Kidney (tissue), 13 donors: ENCODE measurements at regions not wholly inside any gene's neighbourhood (a gene's known extent, or its start where the extent isn't known, plus 50 kb on each side); places are given as distances from the start of the nearest gene placed in this dataset.
"Not testable (repeated sequence)": the region's sequence is repeated elsewhere in the genome, so short reads cannot be mapped to it uniquely, and the experiment has no call there.

Experiments
- DNase-seq, 5 donors: peaks; one replicate each; pipeline ENCODE4 v3.0.0-alpha.2; 2013 to 2020
- FAIRE-seq: peaks from 2 replicates; lab custom pipeline; 2012; peaks lifted over from hg19 to GRCh38; lab: Jason Lieb, UNC
- H3K27ac ChIP-seq, 2 donors: one replicate each; pipeline ENCODE4 v1.7.0; 2013; ENCODE audit warnings: low read depth in 2 of 2, low read length in 2 of 2, inconsistent platforms in 1 of 2
- H3K27me3 ChIP-seq: one replicate; pipeline ENCODE4 v1.7.1; 2013; ENCODE audit warnings: low read length, inconsistent platforms; ENCODE audit not compliant: control insufficient read depth, insufficient read depth
- H3K36me3 ChIP-seq, 3 donors: one replicate each; pipeline versions ENCODE4 v1.7.0 to v1.7.1; 2013; ENCODE audit warnings: low read length in 3 of 3, control low read depth in 1 of 3, inconsistent platforms in 1 of 3; ENCODE audit not compliant: insufficient read depth in 3 of 3, control insufficient read depth in 2 of 3
- H3K4me1 ChIP-seq, 3 donors: one replicate each; pipeline versions ENCODE4 v1.7.0 to v1.7.1; 2013; ENCODE audit warnings: low read length in 3 of 3, inconsistent platforms in 1 of 3, low read depth in 1 of 3; ENCODE audit not compliant: control insufficient read depth in 2 of 3, insufficient read depth in 2 of 3
- H3K4me3 ChIP-seq, 3 donors: one replicate each; pipeline versions ENCODE4 v1.7.0 to v1.8.1; 2013; ENCODE audit warnings: low read length in 3 of 3, control low read depth in 1 of 3, inconsistent platforms in 1 of 3
- H3K9ac ChIP-seq, 3 donors: one replicate each; pipeline versions ENCODE4 v1.7.0 to v1.7.1; 2013; ENCODE audit warnings: low read length in 3 of 3, control low read depth in 1 of 3, inconsistent platforms in 1 of 3
- H3K9me3 ChIP-seq, 3 donors: one replicate each; pipeline versions ENCODE4 v1.7.0 to v1.7.1; 2013; ENCODE audit warnings: low read length in 3 of 3, control low read depth in 1 of 3, inconsistent platforms in 1 of 3; ENCODE audit not compliant: control insufficient read depth in 2 of 3, insufficient read depth in 1 of 3
- intact Hi-C: fragments of 100-400 bp; cut with DNase I; formaldehyde crosslinking; loops from one replicate; pipeline ENCODE4 v1.11.1; 2022
- TF ChIP-seq, protein P1 (sequence below): IDR thresholded peaks from 3 replicates; pipeline ENCODE4 v1.5.1; 2012; ENCODE audit warnings: mild to moderate bottlenecking, moderate library complexity, borderline replicate concordance; ENCODE audit not compliant: insufficient read depth; ENCODE audit errors: extremely low read depth
- donor health status: control.
- donor health status: control.
- donor health status: control.
- donor health status: control.
- donor health status: control.
- donor health status: DM: yes; HTN: yes; CAD: no.
- donor health status: Normal renal cell carcinoma (clear cell type).

- peaks cover 0 to 5% (median 4%) of the 10 kb centered on the region in 3 donors for H3K9me3 ChIP-seq
- DNase-seq (peak in 1 of 5 donors; percentile 54), FAIRE-seq (no peak)
- no peaks in the 10 kb centered on the region for H3K36me3 ChIP-seq
- TF ChIP-seq, protein P1, sequence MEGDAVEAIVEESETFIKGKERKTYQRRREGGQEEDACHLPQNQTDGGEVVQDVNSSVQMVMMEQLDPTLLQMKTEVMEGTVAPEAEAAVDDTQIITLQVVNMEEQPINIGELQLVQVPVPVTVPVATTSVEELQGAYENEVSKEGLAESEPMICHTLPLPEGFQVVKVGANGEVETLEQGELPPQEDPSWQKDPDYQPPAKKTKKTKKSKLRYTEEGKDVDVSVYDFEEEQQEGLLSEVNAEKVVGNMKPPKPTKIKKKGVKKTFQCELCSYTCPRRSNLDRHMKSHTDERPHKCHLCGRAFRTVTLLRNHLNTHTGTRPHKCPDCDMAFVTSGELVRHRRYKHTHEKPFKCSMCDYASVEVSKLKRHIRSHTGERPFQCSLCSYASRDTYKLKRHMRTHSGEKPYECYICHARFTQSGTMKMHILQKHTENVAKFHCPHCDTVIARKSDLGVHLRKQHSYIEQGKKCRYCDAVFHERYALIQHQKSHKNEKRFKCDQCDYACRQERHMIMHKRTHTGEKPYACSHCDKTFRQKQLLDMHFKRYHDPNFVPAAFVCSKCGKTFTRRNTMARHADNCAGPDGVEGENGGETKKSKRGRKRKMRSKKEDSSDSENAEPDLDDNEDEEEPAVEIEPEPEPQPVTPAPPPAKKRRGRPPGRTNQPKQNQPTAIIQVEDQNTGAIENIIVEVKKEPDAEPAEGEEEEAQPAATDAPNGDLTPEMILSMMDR = no peak
- H3K27me3 ChIP-seq = no peaks in the 10 kb centered on the region
- H3K27ac ChIP-seq = no peak overlapping the region
- H3K4me1 ChIP-seq = no peaks in the 10 kb centered on the region
- H3K4me3 ChIP-seq = no peak overlapping the region
- H3K9ac ChIP-seq = no peak overlapping the region
- intact Hi-C loops = no loop called here
Measured at GRCh38 chr20:29086938-29087337, 2170.5 kb upstream of the DEFB115 start.

- H3K27me3 ChIP-seq, H3K27ac ChIP-seq, H3K4me3 ChIP-seq, H3K36me3 ChIP-seq, H3K9ac ChIP-seq, intact Hi-C loops, FAIRE-seq, H3K4me1 ChIP-seq, DNase-seq, H3K9me3 ChIP-seq: not testable (repeated sequence)
Measured at GRCh38 chr20:29087887-29088286, 2169.6 kb upstream of the DEFB115 start.

- intact Hi-C loops, H3K27ac ChIP-seq, FAIRE-seq: not testable (repeated sequence)
Measured at GRCh38 chr20:29088472-29088871, 2169.0 kb upstream of the DEFB115 start.

DNA sequence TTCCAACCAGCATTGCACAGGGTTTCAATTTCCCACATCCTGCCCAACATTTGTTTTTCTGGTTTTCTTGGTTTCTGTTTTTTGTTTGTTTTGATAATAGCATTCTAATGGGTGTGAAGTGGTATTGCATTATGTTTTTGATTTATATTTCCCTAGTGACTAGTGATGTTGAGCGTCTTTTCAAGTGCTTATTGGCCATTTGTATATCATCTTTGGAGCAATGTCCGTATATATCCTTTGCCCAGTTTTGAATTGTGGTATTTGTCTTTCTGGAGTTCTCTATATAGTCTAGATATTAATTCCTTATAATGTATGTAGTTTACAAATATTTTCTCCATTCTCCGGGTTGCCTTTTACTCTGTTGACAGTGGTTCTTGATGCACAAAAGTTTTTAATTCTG is 2168.1 kb upstream of the DEFB115 start:
- FAIRE-seq, H3K4me3 ChIP-seq, H3K27me3 ChIP-seq, H3K9me3 ChIP-seq, H3K9ac ChIP-seq, H3K36me3 ChIP-seq, intact Hi-C loops, H3K27ac ChIP-seq, H3K4me1 ChIP-seq, DNase-seq: not testable (repeated sequence)

More at GRCh38 chr20:29088472-29088871, 2169.0 kb upstream of the DEFB115 start:
- not testable (repeated sequence) for H3K36me3 ChIP-seq, H3K27me3 ChIP-seq, H3K4me1 ChIP-seq, DNase-seq, H3K9me3 ChIP-seq, H3K4me3 ChIP-seq, H3K9ac ChIP-seq

DNA sequence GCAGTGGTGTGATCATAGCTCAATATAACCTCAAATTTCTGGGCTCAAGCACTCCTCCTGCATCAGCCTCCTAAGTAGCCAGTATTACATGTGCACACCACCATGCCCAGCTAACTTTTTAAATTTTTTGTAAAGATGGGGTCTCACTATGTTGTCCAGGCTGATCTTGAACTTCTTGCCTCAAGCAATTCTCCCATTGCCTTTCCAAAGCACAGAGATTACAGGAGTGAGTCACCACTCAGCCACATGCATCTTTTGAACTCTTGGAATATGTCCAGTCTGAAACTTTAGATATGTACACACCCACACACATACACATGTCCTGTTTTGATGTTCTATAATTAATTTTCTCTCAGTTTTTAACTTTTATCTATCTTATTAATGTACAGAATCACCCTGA is 2163.5 kb upstream of the DEFB115 start:
- H3K4me3 ChIP-seq, intact Hi-C loops, H3K9me3 ChIP-seq, H3K27ac ChIP-seq, DNase-seq, H3K4me1 ChIP-seq, H3K9ac ChIP-seq, FAIRE-seq, H3K27me3 ChIP-seq, H3K36me3 ChIP-seq: not testable (repeated sequence)

GRCh38 chr20:29096695-29097094 is 2160.8 kb upstream of the DEFB115 start:
- H3K4me3 ChIP-seq, H3K9me3 ChIP-seq, H3K27me3 ChIP-seq, intact Hi-C loops, H3K27ac ChIP-seq, FAIRE-seq, H3K9ac ChIP-seq, H3K4me1 ChIP-seq, DNase-seq, H3K36me3 ChIP-seq: not testable (repeated sequence)

DNA sequence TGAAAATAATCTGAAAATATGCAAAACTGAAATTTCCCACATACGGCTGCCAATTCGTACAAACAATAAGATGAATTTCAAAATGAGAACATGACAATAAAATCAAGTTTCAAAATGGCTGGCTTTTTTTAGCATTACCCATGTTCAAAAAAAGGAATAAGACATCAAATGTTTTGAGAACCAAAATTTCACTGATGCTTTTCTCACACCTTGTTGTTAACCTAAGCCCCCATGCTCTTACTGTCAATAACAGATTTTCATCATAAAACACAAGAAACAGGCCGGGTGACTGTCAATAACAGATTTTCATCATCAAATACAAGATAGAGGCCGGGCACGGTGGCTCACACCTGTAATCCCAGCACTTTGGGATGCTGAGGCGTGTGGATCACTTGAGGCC is 2149.6 kb upstream of the DEFB115 start:
- intact Hi-C loops, H3K9me3 ChIP-seq, DNase-seq, H3K27ac ChIP-seq, H3K27me3 ChIP-seq, FAIRE-seq, H3K9ac ChIP-seq, H3K4me3 ChIP-seq, H3K36me3 ChIP-seq, H3K4me1 ChIP-seq: not testable (repeated sequence)

GRCh38 chr20:29109386-29109785 is 2148.1 kb upstream of the DEFB115 start:
- FAIRE-seq, H3K4me1 ChIP-seq, H3K9ac ChIP-seq, H3K9me3 ChIP-seq, intact Hi-C loops, H3K27ac ChIP-seq, DNase-seq, H3K4me3 ChIP-seq, H3K36me3 ChIP-seq, H3K27me3 ChIP-seq: not testable (repeated sequence)
